SK-N-MC (cell line): ENCODE measurements at regions not wholly inside any gene's neighbourhood (a gene's known extent, or its start where the extent isn't known, plus 50 kb on each side); places are given as distances from the start of the nearest gene placed in this dataset.

Experiments
- EZH2 ChIP-seq: fragments of 200-600 bp; sonication (generic); IDR thresholded peaks from one replicate; pipeline ENCODE4 v1.6.1; 2017; ENCODE audit warnings: antibody characterized with exemption
- FOXP2 ChIP-seq: optimal IDR thresholded peaks from 2 replicates; pipeline ENCODE3; 2011; ENCODE audit warnings: mild to moderate bottlenecking, moderate library complexity; ENCODE audit not compliant: insufficient read depth; ENCODE audit errors: extremely low read length, control extremely low read depth
- POLR2AphosphoS5 ChIP-seq: IDR thresholded peaks from 2 replicates; pipeline ENCODE4 v1.6.1; 2012; ENCODE audit warnings: mild to moderate bottlenecking, low read depth, low read length, borderline replicate concordance

DNA sequence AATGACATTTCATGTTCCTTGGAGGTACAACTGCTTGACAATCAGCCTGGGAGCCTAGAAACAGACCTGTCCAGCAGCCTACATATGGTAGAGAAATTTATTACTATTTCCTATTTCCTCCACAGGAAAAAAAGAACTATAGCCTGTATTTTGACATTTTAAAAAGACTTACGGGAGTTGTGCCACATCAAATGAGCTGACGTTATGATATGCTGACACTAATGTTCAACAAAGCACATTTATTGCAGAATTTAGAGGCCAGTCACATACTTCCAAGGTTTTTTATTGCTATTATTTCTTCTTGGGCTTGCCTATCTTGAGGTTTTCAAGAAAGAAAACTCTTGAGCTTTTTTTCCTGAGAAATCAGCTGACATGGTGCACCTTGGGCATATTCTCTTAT lies 305.3 kb downstream of the LRIG3 start:
- no peak for TF ChIP-seq POLR2AphosphoS5
- no peak for TF ChIP-seq EZH2
- no peak for TF ChIP-seq FOXP2
